ENCODE measurements at regions not wholly inside any gene's neighbourhood (a gene's known extent, or its start where the extent isn't known, plus 50 kb on each side); places are given as distances from the start of the nearest gene placed in this dataset.

DNA sequence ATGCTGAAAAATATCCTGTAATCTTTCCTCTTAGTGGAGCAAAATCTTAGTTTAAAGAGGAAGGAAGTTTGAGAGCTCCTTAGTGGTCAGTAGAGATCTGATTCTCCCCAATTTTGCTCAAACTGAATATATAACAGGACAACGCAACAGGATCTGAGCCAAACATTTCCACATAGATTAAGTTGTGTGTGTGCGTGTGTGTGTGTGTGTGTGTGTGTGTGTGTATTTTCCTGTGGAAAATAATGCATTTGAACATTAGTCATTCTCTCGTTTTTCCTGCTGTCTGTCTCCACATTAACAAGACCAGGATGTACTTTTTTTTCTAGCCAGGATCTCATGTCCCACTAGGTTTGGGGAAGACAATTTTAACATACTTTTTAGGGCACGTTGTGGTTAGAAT is 312.1 kb upstream of the CDH18 start:
- H2AK5ac ChIP-seq (ENCODE audit: insufficient read length, low read length): no peak overlapping the region
- no peaks in the 10 kb centered on the region for H3K4me1 Mint-ChIP-seq
- H2BK5ac ChIP-seq (ENCODE audit: insufficient read length, low read length): no peak overlapping the region
- H2BK15ac ChIP-seq (ENCODE audit: low read depth, low read length): no peak overlapping the region
- no peaks in the 10 kb centered on the region for H3K36me3 Mint-ChIP-seq (ENCODE audit: insufficient read depth in 1 of 3, low read depth in 3 of 3)
- H3K9ac ChIP-seq (ENCODE audit: extremely low read depth, insufficient read length, low read length): no peak overlapping the region
- no peak overlapping the region for H3K14ac ChIP-seq (ENCODE audit: insufficient read depth, low read length)
- H3K4me1 ChIP-seq (ENCODE audit: insufficient read depth, low read length): no peaks in the 10 kb centered on the region
- H2BK12ac ChIP-seq (ENCODE audit: insufficient read length, low read depth, low read length): no peak overlapping the region
- H4K5ac ChIP-seq (ENCODE audit: insufficient read length, low read depth, low read length): no peak overlapping the region
- no peak overlapping the region for H4K91ac ChIP-seq (ENCODE audit: insufficient read length, low read depth, low read length)
- no peaks in the 10 kb centered on the region for H4K20me1 ChIP-seq (ENCODE audit: control insufficient read depth, insufficient read depth, insufficient read length)
- H2AFZ ChIP-seq (ENCODE audit: low read length): no peak overlapping the region
- no peak overlapping the region for H4K8ac ChIP-seq (replicated peaks; ENCODE audit: insufficient read length, low read depth, low read length)
- no peaks in the 10 kb centered on the region for H3K9me3 Mint-ChIP-seq
- H3K27ac Mint-ChIP-seq: no peak overlapping the region
- no CpG with 5 or more reads among the region's 4 CpGs for WGBS (ENCODE audit: extremely low coverage, insufficient read length, low lambda C conversion rate)
- H3K23ac ChIP-seq (ENCODE audit: insufficient read length, low read depth, low read length): no peak overlapping the region
- H3K18ac ChIP-seq (ENCODE audit: insufficient read length, low read depth, low read length): no peak overlapping the region
- H3K27ac ChIP-seq (ENCODE audit: insufficient read length, low read depth, low read length): no peak overlapping the region
- no peak overlapping the region for H2BK20ac ChIP-seq (ENCODE audit: low read depth, low read length, poor library complexity, severe bottlenecking)
- H3K27me3 Mint-ChIP-seq (ENCODE audit: low read depth): no peaks in the 10 kb centered on the region
- no peak overlapping the region for H3T11ph ChIP-seq (ENCODE audit: low read length)
- TF ChIP-seq, protein P1, sequence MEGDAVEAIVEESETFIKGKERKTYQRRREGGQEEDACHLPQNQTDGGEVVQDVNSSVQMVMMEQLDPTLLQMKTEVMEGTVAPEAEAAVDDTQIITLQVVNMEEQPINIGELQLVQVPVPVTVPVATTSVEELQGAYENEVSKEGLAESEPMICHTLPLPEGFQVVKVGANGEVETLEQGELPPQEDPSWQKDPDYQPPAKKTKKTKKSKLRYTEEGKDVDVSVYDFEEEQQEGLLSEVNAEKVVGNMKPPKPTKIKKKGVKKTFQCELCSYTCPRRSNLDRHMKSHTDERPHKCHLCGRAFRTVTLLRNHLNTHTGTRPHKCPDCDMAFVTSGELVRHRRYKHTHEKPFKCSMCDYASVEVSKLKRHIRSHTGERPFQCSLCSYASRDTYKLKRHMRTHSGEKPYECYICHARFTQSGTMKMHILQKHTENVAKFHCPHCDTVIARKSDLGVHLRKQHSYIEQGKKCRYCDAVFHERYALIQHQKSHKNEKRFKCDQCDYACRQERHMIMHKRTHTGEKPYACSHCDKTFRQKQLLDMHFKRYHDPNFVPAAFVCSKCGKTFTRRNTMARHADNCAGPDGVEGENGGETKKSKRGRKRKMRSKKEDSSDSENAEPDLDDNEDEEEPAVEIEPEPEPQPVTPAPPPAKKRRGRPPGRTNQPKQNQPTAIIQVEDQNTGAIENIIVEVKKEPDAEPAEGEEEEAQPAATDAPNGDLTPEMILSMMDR (conservative IDR thresholded peaks at IDR 0.05): no peak
- H3K56ac ChIP-seq (ENCODE audit: insufficient read length, low read depth, low read length): no peak overlapping the region
- H3K4ac ChIP-seq (ENCODE audit: low read depth, low read length): no peak overlapping the region
- no peak overlapping the region for H3K4me2 ChIP-seq (ENCODE audit: insufficient read depth, insufficient read length, low read length)
- no peak overlapping the region for H3K4me3 Mint-ChIP-seq
- no peaks in the 10 kb centered on the region for H3K79me1 ChIP-seq (ENCODE audit: insufficient read depth, low read depth, low read length, poor library complexity, severe bottlenecking)
- no peaks in the 10 kb centered on the region for H3K79me2 ChIP-seq (ENCODE audit: insufficient read depth, low read length)
- H3K23me2 ChIP-seq (ENCODE audit: insufficient read length, low read depth, low read length, poor library complexity, severe bottlenecking): no peaks in the 10 kb centered on the region
- DNase-seq: no peak
- no peaks in the 10 kb centered on the region for H3K9me3 ChIP-seq (ENCODE audit: control insufficient read depth, low read depth, low read length)
- H2BK120ac ChIP-seq (ENCODE audit: low read depth, low read length, poor library complexity, severe bottlenecking): no peak overlapping the region
- H3K27me3 ChIP-seq (ENCODE audit: insufficient read depth, low read length): no peaks in the 10 kb centered on the region
